NT2/D1 (cell line): ENCODE measurements at regions not wholly inside any gene's neighbourhood (a gene's known extent, or its start where the extent isn't known, plus 50 kb on each side); places are given as distances from the start of the nearest gene placed in this dataset.

Experiments
- SUZ12 ChIP-seq: IDR thresholded peaks from 2 replicates; pipeline ENCODE4 v1.6.1; 2011; ENCODE audit not compliant: insufficient read length, insufficient read depth; ENCODE audit errors: extremely low read depth
- YY1 ChIP-seq: IDR thresholded peaks from 2 replicates; pipeline ENCODE4 v1.6.1; 2011; ENCODE audit not compliant: insufficient read length, insufficient read depth

DNA sequence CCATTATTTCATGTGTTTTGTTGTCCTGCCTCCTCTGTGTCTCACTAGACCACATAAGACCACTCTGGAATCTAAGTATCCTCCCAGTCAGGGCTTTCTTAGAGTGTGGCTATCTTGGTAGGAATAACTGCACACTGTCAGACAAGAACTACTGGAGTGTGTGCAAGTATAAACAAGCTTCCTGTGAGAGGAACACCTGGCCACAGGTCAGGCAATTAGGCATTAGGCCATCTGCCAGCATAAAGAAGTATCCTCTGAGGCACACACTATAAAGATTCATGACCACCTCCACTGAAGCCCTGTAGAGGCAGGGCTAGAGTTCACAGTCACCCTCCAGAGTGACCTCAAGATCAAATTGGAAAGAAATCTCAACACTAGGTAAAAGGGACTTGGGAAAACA lies 507.0 kb upstream of the PABPC4L start:
- TF ChIP-seq SUZ12 (no peak), YY1 (no peak)
